Muscle layer of colon (tissue), 2 donors: ENCODE measurements at regions not wholly inside any gene's neighbourhood (a gene's known extent, or its start where the extent isn't known, plus 50 kb on each side); places are given as distances from the start of the nearest gene placed in this dataset.

Source experiments
- H3K27ac ChIP-seq: one replicate; pipeline ENCODE4 v1.7.0; 2013; ENCODE audit warnings: low read depth, mild to moderate bottlenecking, low read length, moderate library complexity
- H3K27me3 ChIP-seq, 2 donors: one replicate each; pipeline ENCODE4 v1.7.0; 2013; ENCODE audit warnings: low read length in 2 of 2, mild to moderate bottlenecking in 2 of 2; ENCODE audit not compliant: insufficient read depth in 2 of 2, control insufficient read depth in 1 of 2
- H3K36me3 ChIP-seq: one replicate; pipeline ENCODE4 v1.7.0; 2013; ENCODE audit warnings: mild to moderate bottlenecking, low read length; ENCODE audit not compliant: insufficient read depth
- H3K4me1 ChIP-seq: one replicate; pipeline ENCODE4 v1.7.0; 2013; ENCODE audit warnings: mild to moderate bottlenecking, low read length; ENCODE audit not compliant: insufficient read depth
- H3K4me3 ChIP-seq, 2 donors: one replicate each; pipeline ENCODE4 v1.7.0; 2013; ENCODE audit warnings: low read length in 2 of 2, low read depth in 1 of 2, mild to moderate bottlenecking in 1 of 2, moderate library complexity in 1 of 2
- H3K9ac ChIP-seq: one replicate; pipeline ENCODE4 v1.7.0; 2013; ENCODE audit warnings: low read length
- H3K9me3 ChIP-seq: one replicate; pipeline ENCODE4 v1.7.0; 2013; ENCODE audit warnings: mild to moderate bottlenecking, low read length
- donor health status: abdominal sarcoma.
- donor health status: Adenocarcinoma of cecum.

DNA sequence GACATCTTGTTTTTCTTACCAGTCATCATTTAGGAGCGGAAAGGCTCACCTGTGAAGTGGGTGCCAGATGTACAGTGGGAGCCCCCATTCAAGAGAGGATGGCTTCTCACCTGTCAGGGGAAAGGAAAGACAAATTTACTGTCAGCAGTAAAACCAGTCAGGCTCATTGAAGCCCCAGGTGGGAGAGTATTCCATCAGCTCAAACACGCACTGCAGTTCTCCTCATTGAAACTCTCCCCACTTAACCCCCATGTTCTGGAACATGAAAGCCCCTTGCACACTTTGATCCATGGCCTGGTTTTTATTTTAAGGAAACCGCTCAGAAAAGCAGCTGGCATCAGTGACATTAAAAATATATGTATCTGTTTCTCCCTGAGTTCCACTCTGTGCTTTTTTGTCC is 401.1 kb upstream of the ZNF507 start:
- Histone ChIP-seq H3K36me3 (no peaks in the 10 kb centered on the region), H3K4me1 (no peaks in the 10 kb centered on the region), H3K27ac (no peak overlapping the region), H3K27me3 (no peaks in the 10 kb centered on the region), H3K4me3 (no peak overlapping the region), H3K9ac (no peak overlapping the region), H3K9me3 (no peaks in the 10 kb centered on the region)

DNA sequence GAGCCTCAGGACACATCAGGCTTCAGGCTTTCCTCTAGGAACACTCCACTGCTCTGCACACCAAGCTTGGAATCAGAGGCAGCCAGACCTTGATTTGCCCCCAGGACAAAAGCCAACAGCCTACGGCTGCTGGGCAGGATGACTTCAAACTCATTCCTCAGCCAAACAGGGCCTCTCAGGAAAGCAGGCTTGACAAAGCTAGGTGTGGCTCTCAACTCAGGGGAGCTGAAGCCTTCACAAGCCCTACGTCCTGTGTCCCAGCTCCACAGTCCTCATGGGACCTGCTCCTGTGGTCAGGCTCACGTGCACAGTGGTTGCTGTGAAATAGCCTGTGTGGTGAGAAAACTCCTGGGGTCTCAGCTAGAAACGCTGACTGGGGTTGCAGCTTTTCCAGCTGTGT is 398.9 kb upstream of the ZNF507 start:
- Histone ChIP-seq H3K27ac (no peak overlapping the region), H3K4me3 (no peak overlapping the region), H3K9ac (no peak overlapping the region), H3K4me1 (no peaks in the 10 kb centered on the region), H3K27me3 (no peaks in the 10 kb centered on the region), H3K9me3 (no peaks in the 10 kb centered on the region), H3K36me3 (no peaks in the 10 kb centered on the region)

DNA sequence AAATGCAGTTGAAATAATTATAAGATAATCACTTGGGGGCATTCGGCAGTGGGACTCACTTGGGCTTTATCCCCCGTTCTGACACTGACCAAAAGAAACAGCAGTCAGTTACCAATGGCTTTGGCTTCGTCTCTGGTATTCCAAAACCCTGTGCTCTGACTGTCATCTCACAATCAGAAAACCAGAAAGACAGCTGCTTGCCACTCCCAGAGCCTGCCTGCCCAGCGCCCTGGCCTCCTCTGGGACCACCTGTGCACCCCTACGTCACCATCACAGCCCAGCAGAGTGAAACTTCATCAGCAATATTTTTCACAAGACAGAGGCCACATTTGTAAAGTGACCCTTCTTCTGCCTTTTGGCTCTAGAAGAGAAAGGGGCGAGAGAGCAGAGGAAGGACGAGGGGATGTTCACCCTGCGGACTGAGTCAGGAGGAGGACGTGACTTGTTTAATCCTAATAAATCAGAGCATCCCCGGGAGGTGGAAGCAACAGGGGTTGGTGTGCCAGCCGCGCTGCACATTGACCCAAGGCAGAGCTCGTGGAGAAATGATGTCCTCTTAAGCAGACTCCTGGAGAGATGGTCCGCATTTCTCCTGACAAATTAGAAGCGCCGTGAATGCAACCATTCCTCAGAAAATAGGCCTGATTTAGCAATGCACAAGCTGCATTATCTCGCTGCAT is 397.8 kb upstream of the ZNF507 start:
- Histone ChIP-seq H3K4me3 (no peak overlapping the region), H3K27me3 (no peaks in the 10 kb centered on the region), H3K9ac (no peak overlapping the region), H3K9me3 (no peaks in the 10 kb centered on the region), H3K36me3 (no peaks in the 10 kb centered on the region), H3K4me1 (no peaks in the 10 kb centered on the region), H3K27ac (no peak overlapping the region)

DNA sequence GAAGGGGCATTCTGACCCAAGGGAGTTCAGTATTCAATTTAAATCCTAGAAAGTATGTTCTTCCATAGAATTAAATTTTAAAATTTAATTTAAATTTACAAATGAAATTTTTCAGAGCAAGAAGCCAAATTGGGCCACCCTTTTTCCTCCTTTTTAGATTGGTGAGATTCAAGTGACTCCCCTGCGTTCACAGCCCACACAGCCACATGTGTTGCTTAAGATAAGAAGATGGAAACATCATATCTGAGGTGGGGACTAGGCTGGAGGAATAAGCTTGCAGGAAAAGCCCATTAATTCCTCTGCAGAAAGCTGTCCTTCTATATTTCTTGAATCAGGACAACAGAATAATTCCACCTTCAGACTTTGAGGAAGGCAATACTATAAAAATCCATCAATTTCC is 392.7 kb upstream of the ZNF507 start:
- H3K9me3 ChIP-seq, result no peaks in the 10 kb centered on the region
- H3K4me3 ChIP-seq, result no peak overlapping the region
- no peaks in the 10 kb centered on the region for H3K27me3 ChIP-seq
- H3K9ac ChIP-seq, result no peak overlapping the region
- H3K36me3 ChIP-seq, result no peaks in the 10 kb centered on the region
- H3K4me1 ChIP-seq, result peaks cover 9% of the 10 kb centered on the region
- H3K27ac ChIP-seq, result no peak overlapping the region

DNA sequence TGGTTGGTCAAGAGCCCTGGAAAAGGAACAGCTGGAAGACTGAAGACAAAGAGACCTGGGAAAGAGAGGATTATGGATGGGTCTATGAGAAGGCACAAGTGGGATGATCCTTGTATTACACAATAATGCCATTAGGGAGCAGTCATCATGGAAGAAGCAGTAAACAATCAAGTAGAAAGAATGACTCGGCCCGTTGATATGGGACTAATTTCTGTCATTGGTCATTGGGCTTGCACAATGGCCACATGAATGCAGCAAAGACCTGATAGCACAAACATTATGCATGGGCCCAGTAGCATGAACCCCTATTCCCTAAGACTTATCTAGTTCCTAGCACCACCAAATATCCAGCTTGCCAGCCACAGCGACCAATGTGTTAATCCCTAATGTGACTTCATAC is 390.3 kb upstream of the ZNF507 start:
- no peak overlapping the region for H3K9ac ChIP-seq
- no peak overlapping the region for H3K4me3 ChIP-seq
- no peaks in the 10 kb centered on the region for H3K9me3 ChIP-seq
- peaks cover 16% of the 10 kb centered on the region for H3K4me1 ChIP-seq
- no peaks in the 10 kb centered on the region for H3K36me3 ChIP-seq
- no peaks in the 10 kb centered on the region for H3K27me3 ChIP-seq
- no peak overlapping the region for H3K27ac ChIP-seq

DNA sequence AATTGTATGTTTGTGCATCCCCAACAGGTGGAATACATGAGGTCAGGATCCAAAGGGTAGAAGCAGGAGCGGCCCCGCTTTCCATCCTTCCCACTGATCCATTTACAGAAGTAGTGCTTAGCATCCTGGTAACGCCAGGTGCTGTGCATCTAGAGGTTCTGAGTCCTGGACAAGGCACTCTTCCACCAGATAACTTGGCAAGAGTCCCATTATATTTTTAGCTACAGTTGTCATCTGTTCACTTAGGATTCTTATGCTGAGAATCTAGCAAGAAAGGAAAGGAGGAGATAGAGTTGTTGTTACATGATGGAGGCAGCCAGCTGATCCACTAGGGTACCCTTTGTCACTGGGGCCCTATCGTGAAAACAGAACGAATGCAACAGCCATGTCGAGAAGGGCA is 389.5 kb upstream of the ZNF507 start:
- Histone ChIP-seq H3K9ac (no peak overlapping the region), H3K9me3 (no peaks in the 10 kb centered on the region), H3K27ac (no peak overlapping the region), H3K4me3 (no peak overlapping the region), H3K4me1 (peaks cover 17% of the 10 kb centered on the region), H3K27me3 (no peaks in the 10 kb centered on the region), H3K36me3 (no peaks in the 10 kb centered on the region)

DNA sequence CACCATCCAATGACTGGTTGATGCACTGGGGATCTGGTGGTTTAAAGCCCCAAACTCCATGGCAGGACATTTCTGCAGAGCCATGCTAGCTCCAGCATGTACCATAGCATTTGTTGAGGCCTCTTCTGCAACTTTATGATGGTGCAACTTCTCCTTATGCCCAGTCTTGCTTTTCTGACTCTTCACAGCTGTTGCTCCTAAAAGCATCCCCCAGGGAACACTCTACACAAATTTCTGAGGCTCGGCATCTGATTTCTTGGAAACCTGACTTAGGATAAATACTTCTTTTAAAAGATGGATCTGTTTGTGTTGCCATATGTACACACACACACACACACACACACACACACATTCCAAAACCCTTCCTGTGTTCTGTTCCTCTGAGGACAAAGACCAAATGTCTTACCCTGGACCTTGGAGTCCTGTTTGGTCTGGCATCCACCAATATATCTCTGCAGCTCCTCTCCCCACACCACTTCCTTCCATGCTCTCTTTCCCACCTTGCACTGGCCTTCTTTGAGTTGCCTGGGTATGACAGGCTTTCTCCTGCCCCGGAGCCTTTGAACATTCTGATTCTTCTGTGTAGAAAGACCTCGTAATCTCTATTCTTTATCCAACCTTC is 388.5 kb upstream of the ZNF507 start:
- Histone ChIP-seq H3K36me3 (no peaks in the 10 kb centered on the region), H3K27ac (no peak overlapping the region), H3K4me1 (peaks cover 27% of the 10 kb centered on the region), H3K4me3 (no peak overlapping the region), H3K27me3 (no peaks in the 10 kb centered on the region), H3K9me3 (no peaks in the 10 kb centered on the region), H3K9ac (no peak overlapping the region)

DNA sequence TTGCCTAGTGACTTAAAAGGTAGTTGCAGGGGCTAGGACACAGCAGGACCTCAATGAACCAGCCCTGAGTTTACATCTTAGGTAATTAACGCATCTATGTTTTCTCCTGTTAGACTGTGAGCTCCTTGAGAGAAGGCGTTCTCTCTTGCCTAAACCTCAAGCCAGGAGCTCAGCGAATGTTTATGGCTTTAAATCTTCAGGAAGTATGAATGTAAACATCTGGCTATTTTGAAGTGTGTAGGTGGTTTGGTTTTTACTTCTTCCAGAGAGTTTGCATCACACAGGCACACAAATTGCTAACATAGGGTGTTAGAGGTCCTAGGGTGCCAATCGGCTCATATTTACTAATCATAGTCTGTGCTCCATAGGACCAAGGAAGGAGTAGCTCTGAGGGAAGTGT is 387.7 kb upstream of the ZNF507 start:
- Histone ChIP-seq H3K27me3 (no peaks in the 10 kb centered on the region), H3K9ac (no peak overlapping the region), H3K27ac (no peak overlapping the region), H3K4me1 (peaks cover 30% of the 10 kb centered on the region), H3K9me3 (no peaks in the 10 kb centered on the region), H3K4me3 (no peak overlapping the region), H3K36me3 (no peaks in the 10 kb centered on the region)

DNA sequence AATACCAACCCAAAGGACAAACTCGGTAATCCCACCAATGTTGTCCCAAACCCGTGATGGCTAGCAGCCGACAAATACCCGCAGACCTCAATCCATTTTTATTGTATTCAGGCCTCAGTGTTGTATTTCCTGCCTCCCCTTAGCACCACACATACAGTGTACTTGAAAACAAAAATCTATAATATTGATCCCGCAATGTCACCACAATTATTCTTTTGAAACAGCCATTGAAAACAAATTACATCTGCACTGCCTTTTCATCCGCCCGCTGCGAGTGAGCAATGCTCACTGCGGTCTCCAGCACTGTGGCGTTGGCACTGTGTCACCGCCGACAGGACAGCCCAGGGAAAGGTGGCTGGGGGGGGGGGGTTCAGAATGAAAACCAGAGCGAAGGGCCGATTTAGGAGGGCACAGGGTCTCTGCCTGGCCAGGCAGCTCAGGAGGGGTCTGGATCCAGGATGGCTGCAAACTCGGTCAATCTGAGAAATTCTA is 385.8 kb upstream of the ZNF507 start:
- Histone ChIP-seq H3K36me3 (no peaks in the 10 kb centered on the region), H3K4me3 (no peak overlapping the region), H3K4me1 (peaks cover 49% of the 10 kb centered on the region), H3K9ac (no peak overlapping the region), H3K27ac (no peak overlapping the region), H3K9me3 (no peaks in the 10 kb centered on the region), H3K27me3 (no peaks in the 10 kb centered on the region)

DNA sequence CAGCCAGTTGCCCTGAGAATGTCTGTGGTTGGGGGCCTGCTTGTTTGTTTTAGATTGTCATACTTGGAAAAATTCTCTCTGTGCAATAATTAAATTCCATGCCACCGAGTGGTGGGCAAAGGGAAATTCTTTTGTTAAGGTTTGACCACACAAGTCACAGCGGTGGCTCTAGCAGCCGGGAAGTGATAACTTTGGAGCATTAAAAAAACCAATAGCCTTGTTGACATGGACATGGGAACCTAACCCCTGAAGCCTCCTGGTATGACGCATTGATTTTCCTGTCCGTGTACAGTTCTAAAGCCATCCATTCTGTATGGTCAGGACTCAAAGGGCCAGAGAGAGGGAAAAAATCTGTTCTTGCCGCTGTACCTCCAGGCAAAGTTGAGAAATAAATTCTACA is 384.9 kb upstream of the ZNF507 start:
- Histone ChIP-seq H3K27me3 (no peaks in the 10 kb centered on the region), H3K9me3 (no peaks in the 10 kb centered on the region), H3K9ac (no peak overlapping the region), H3K4me3 (no peak overlapping the region), H3K4me1 (peaks cover 50% of the 10 kb centered on the region), H3K27ac (no peak overlapping the region), H3K36me3 (no peaks in the 10 kb centered on the region)

DNA sequence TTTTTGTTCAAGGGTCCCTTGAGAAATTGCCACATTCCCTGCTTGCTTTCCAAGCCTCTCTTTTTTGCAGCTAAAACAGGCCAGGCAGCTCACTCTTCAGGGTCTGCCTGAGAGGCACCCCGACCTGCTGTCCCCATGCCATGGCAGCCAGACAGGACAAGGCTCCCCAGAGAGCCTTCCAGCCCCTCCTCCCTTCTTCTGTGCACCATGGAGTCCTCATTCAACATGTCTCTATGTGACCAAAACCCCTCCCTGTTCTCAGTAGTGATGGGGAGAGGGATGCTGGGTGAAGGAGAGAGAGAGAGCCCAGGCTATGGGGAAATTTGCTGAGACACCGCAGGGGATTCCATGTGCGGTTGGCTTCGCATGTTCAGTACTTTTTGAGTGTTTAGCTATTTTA is 384.2 kb upstream of the ZNF507 start:
- no peaks in the 10 kb centered on the region for H3K27me3 ChIP-seq
- H3K36me3 ChIP-seq, result no peaks in the 10 kb centered on the region
- no peak overlapping the region for H3K9ac ChIP-seq
- H3K9me3 ChIP-seq, result no peaks in the 10 kb centered on the region
- no peak overlapping the region for H3K27ac ChIP-seq
- H3K4me3 ChIP-seq, result no peak overlapping the region
- peaks cover 46% of the 10 kb centered on the region for H3K4me1 ChIP-seq

DNA sequence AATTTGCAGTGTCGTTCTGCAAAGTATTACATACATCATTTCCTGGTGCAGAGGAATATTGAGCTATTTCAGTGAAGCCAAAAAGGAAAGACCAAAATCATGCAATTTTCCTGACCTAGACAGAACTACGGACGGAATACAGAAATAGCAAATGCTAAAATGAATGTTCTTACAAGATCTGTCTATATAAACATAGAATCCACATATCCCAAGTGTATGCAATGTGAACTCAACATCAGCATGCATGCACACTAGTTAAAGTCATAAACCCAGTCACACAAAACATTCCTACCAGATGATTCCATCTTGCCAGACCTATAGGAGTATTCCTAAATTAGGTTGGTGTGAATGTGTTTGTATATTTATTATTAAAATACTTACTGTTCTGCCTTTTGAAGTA is 383.7 kb upstream of the ZNF507 start:
- no peaks in the 10 kb centered on the region for H3K36me3 ChIP-seq
- H3K9me3 ChIP-seq, result no peaks in the 10 kb centered on the region
- no peak overlapping the region for H3K9ac ChIP-seq
- peaks cover 45% of the 10 kb centered on the region for H3K4me1 ChIP-seq
- no peaks in the 10 kb centered on the region for H3K27me3 ChIP-seq
- H3K27ac ChIP-seq, result no peak overlapping the region
- H3K4me3 ChIP-seq, result no peak overlapping the region
